Caki2 (cell line): ENCODE measurements at regions not wholly inside any gene's neighbourhood (a gene's known extent, or its start where the extent isn't known, plus 50 kb on each side); places are given as distances from the start of the nearest gene placed in this dataset.
"Not testable (repeated sequence)": the region's sequence is repeated elsewhere in the genome, so short reads cannot be mapped to it uniquely, and the experiment has no call there.

Source experiments
- DNase-seq: peaks from one replicate; pipeline ENCODE4 v3.0.0-alpha.2; 2015; ENCODE audit warnings: low read depth
- in situ Hi-C: cut with HindIII; loops from 2 replicates; pipeline ENCODE4 v1.10.0; 2016; ENCODE audit warnings: low sequenced_read_pairs, low pct_unique_long_range_greater_than_20kb, mixed read lengths

- in situ Hi-C loops, result no loop called here
Observed at GRCh38 chr6:2324166-2324953, 79.0 kb upstream of the GMDS start.

GRCh38 chr6:2317498-2317897, 72.1 kb upstream of the GMDS start:
- not testable (repeated sequence) for DNase-seq

More at GRCh38 chr6:2324166-2324953, 79.0 kb upstream of the GMDS start:
- DNase-seq, result no peak

GRCh38 chr6:2314641-2315040, 69.2 kb upstream of the GMDS start:
- no peak for DNase-seq
- in situ Hi-C loops, result no loop called here

More at GRCh38 chr6:2317498-2317897, 72.1 kb upstream of the GMDS start:
- in situ Hi-C loops, result not testable (repeated sequence)

- in situ Hi-C loops, result no loop called here
- no peak for DNase-seq
Observed at GRCh38 chr6:2310042-2310441, 64.6 kb upstream of the GMDS start.

GRCh38 chr6:2309122-2309521, 63.7 kb upstream of the GMDS start:
- in situ Hi-C loops, result no loop called here
- DNase-seq, result no peak

- in situ Hi-C loops, result no loop called here
- no peak for DNase-seq
Observed at GRCh38 chr6:2307799-2308198, 62.4 kb upstream of the GMDS start.

- in situ Hi-C loops, result no loop called here
- DNase-seq, result no peak
Observed at GRCh38 chr6:2305951-2306350, 60.5 kb upstream of the GMDS start.

- in situ Hi-C loops, result not testable (repeated sequence)
Observed at GRCh38 chr6:2302482-2302881, 57.1 kb upstream of the GMDS start.

GRCh38 chr6:2296781-2297180, 51.4 kb upstream of the GMDS start:
- in situ Hi-C loops, result no loop called here
- no peak for DNase-seq

More at GRCh38 chr6:2302482-2302881, 57.1 kb upstream of the GMDS start:
- DNase-seq, result not testable (repeated sequence)
